ENCODE measurements at regions not wholly inside any gene's neighbourhood (a gene's known extent, or its start where the extent isn't known, plus 50 kb on each side); places are given as distances from the start of the nearest gene placed in this dataset.

DNA sequence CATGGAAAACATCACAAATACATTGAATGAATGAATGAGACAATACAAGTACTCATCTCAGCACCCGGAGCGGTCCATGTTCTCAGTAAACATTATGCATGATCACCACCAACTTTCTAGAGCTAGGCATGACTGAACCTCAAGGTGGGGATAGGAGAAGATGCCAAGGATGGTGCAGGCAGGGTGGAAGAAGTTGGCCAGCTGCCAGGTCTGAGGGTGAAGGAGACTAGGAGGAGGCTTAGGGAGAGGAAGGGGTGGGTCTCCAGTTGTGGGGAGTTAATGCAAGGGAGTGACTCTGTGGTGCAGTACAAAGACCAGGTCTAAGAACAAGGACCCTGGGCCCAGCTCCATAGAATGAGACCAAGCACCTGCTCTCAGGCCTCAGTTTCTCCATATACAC, 91.7 kb downstream of the MATN1 start:
- Mint-ChIP-seq H3K4me3 (no peak overlapping the region), H3K4me1 (no peaks in the 10 kb centered on the region), H3K27me3 (no peaks in the 10 kb centered on the region), H3K36me3 (ENCODE audit: low read depth) (no peaks in the 10 kb centered on the region), H3K27ac (no peak overlapping the region), H3K9me3 (no peaks in the 10 kb centered on the region)
- intact Hi-C loops (cut with micrococcal nuclease) = no loop called here
- no peak for DNase-seq

DNA sequence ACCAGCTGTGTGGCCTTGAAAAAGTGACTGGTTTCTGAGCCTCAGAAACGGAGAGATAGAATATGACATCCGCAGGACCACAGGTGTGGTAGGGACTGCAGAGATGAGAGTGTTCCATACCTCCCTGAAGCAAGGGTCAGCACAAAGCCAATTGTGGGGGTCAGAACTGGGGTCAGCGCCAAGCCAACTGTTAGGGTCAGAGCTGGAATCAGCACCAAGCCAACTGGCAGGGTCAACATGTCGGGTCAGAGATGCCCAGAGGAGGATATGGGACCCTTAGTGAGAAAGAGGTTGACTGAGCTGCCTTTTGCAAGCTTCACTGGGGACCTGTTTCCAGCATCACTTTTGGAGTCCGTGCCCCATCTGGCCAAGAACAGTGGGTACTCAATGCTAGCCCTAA, 93.9 kb downstream of the MATN1 start:
- Mint-ChIP-seq H3K4me1 (no peaks in the 10 kb centered on the region), H3K9me3 (no peaks in the 10 kb centered on the region), H3K27me3 (no peaks in the 10 kb centered on the region), H3K36me3 (ENCODE audit: low read depth) (no peaks in the 10 kb centered on the region), H3K4me3 (no peak overlapping the region), H3K27ac (no peak overlapping the region)
- no peak for DNase-seq
- intact Hi-C loops (cut with micrococcal nuclease) = no loop called here

DNA sequence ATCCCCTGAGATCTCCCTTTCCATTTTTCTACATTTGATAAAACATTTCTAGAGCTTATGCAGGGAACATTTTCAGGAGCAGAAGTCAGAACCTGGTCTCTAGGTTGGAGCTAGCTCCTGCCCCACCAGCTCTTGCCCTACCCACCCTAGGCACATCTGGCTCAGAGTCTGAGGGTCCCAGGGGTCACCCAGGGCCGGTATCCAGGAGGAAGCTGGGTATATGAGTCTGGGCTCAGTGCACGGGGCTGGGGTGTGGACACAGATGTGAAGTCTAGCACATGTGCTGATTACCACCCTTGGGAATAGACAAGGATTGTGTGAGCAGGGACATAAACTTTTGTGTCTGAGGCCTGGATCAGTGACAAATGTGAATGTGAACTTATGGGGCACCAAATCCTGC, 95.4 kb downstream of the MATN1 start:
- Mint-ChIP-seq H3K4me3 (no peak overlapping the region), H3K36me3 (ENCODE audit: low read depth) (no peaks in the 10 kb centered on the region), H3K9me3 (peaks cover 4% of the 10 kb centered on the region), H3K27ac (no peak overlapping the region), H3K27me3 (no peaks in the 10 kb centered on the region), H3K4me1 (no peaks in the 10 kb centered on the region)
- intact Hi-C loops (cut with micrococcal nuclease) = no loop called here
- no peak for DNase-seq

DNA sequence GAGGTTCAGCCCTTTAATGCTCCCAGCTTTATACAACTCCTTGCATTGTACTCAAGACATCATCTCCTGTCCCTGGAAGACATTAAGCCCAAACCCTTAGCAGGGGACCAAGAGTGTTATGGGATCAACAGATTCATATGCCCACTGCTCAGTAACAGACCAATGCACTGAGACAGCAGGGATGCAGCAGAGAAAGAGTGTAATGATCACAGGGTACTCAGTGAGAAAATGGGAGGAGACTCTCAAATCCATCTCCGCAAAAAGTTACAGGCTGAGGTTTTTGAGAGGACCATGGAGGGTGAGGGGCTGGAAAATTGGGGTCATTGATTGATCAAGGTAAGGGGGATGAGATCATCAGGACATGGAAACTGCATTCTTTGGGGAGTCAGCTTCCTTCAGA, 96.2 kb downstream of the MATN1 start:
- intact Hi-C loops (cut with micrococcal nuclease) = no loop called here
- H3K4me3 Mint-ChIP-seq = no peak overlapping the region

DNA sequence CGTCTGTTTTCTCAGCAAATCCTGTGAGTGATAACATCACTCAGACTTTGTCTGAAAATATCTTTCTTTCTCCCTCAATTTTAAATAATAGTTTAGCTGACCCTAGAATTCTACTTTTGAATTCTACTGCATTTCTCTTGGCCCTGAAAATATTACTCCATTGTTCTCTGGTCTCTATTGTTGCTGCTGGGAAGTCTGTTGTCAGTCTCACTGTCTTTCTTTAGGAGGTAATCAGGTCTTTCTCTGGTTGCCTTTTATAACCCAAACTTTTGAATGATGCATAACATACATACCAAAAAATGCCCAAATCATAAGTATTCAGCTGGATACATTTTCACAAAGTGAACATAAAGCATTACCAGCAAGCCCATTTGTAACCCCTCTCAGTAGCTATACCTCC, 100.0 kb downstream of the MATN1 start:
- intact Hi-C loops (cut with micrococcal nuclease) = no loop called here
- H3K27me3 Mint-ChIP-seq = peaks cover 3% of the 10 kb centered on the region
- no peak for DNase-seq
- H3K4me1 Mint-ChIP-seq = peaks cover under 1% of the 10 kb centered on the region
- peaks cover 5% of the 10 kb centered on the region for H3K9me3 Mint-ChIP-seq
- no peak overlapping the region for H3K27ac Mint-ChIP-seq
- H3K4me3 Mint-ChIP-seq = no peak overlapping the region
- no peaks in the 10 kb centered on the region for H3K36me3 Mint-ChIP-seq (ENCODE audit: low read depth)

More for the DNA sequence above, 96.2 kb downstream of the MATN1 start:
- DNase-seq = no peak
- no peaks in the 10 kb centered on the region for H3K4me1 Mint-ChIP-seq
- H3K36me3 Mint-ChIP-seq (ENCODE audit: low read depth) = no peaks in the 10 kb centered on the region
- H3K27ac Mint-ChIP-seq = no peak overlapping the region
- peaks cover 5% of the 10 kb centered on the region for H3K9me3 Mint-ChIP-seq
- no peaks in the 10 kb centered on the region for H3K27me3 Mint-ChIP-seq

DNA sequence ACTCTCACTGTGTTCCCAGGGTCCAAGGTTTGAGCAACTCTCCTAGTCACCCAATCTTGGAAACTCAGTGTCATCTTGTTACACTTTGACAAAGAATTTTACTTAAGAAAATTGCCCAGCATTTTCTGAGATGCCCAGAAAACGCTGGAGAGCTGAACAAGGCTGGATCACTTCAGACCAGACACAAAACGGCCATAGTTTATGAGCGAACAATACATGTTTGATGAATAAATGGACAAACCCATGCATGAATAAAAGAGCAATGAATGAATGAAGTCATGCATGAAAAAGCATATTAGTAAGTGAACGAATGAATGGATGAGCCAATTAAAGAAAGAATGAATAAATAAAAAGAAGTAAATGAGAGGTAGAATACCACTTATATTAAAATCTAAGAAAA, 103.8 kb downstream of the MATN1 start:
- H3K4me1 Mint-ChIP-seq = peaks cover 4% of the 10 kb centered on the region
- no peak overlapping the region for H3K27ac Mint-ChIP-seq
- peaks cover 5% of the 10 kb centered on the region for H3K9me3 Mint-ChIP-seq
- H3K27me3 Mint-ChIP-seq = peaks cover 7% of the 10 kb centered on the region
- H3K36me3 Mint-ChIP-seq (ENCODE audit: low read depth) = no peaks in the 10 kb centered on the region
- H3K4me3 Mint-ChIP-seq = no peak overlapping the region
- intact Hi-C loops (cut with micrococcal nuclease) = no loop called here
- no peak for DNase-seq

DNA sequence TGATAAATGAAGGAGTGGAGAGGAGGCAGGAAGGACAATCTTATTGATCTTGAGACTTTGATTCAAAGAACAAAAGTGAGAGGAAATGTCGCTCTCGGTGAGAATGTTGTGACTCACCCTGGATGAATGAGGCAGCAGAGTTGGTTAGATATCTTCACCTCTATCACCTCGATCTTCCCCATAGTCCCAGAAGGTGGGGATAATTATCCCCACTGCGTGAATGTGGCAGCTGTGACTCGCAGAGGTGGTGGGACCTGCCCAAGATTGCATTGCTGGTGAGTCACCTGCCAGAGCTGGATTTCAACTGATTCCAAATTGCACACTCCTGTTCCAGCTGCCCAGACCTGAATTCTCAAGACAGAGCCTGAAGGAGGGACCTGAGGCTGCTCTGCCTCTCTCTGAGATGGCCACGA, 105.0 kb downstream of the MATN1 start:
- Mint-ChIP-seq H3K4me1 (peaks cover 4% of the 10 kb centered on the region), H3K36me3 (ENCODE audit: low read depth) (no peaks in the 10 kb centered on the region), H3K9me3 (peaks cover 4% of the 10 kb centered on the region), H3K27me3 (peaks cover 7% of the 10 kb centered on the region), H3K4me3 (no peak overlapping the region), H3K27ac (no peak overlapping the region)
- intact Hi-C loops (cut with micrococcal nuclease) = no loop called here
- DNase-seq = no peak

DNA sequence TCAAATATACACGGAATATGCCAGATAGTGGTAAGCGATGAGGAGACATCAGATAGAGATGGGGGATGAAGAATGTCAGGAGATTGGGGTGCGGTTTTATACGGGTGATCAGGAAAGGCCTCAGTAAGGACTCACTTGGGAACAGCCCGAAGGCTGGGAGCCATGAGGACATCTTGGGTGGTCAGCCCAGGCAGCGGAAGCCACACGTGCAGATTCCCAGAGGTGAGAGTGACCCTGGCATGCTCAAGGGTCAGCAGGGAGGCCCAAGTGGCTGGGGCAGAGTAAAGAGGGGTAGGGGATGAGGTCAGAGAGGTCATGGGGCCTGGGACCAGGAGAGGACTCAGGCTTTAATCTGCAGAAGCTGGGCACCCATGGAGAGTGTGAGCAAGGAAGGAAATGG, 106.6 kb downstream of the MATN1 start:
- H3K36me3 Mint-ChIP-seq (ENCODE audit: low read depth) = no peaks in the 10 kb centered on the region
- no peak for DNase-seq
- intact Hi-C loops (cut with micrococcal nuclease) = no loop called here
- H3K4me1 Mint-ChIP-seq = peaks cover 4% of the 10 kb centered on the region
- no peak overlapping the region for H3K27ac Mint-ChIP-seq
- no peaks in the 10 kb centered on the region for H3K9me3 Mint-ChIP-seq
- no peak overlapping the region for H3K4me3 Mint-ChIP-seq
- peaks cover 7% of the 10 kb centered on the region for H3K27me3 Mint-ChIP-seq

DNA sequence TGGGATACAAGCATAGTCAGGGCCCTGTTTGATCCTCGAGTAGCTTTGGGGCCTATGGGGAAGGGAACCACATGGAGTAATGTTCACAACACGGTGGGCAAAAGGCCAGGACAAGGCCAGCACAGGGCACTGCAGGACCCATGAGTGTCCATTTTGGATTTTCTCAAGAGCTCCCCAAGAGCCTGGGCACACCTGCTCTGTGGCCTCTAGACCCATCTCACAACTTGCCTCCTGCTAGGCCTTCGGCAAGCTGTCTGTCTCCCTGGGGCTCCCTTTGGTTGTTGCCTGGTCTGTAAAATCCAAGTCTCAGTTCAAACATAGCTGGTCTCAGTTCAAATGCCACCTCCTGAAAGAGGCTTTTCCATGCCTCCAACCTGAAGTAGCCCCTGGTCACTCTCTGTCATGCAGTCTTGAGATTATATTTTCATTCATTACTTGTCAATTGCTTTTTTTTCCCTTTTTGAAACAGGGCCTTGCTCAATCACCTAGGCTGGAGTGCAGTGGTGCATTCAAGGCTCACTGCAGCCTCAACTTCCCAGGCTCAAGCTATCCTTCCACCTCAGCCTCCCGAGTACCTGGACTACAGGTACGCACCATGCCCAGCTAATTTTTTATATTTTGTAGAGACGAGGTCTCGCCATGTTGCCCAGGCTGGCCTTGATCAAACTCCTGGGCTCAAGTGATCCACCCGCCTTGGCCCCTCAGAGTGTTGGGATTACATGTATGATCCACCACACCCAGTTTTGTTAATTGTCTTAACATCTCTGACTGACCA, 107.4 kb downstream of the MATN1 start:
- Mint-ChIP-seq H3K36me3 (ENCODE audit: low read depth) (no peaks in the 10 kb centered on the region), H3K27me3 (peaks cover 7% of the 10 kb centered on the region), H3K4me3 (no peak overlapping the region), H3K9me3 (no peaks in the 10 kb centered on the region), H3K27ac (no peak overlapping the region), H3K4me1 (peaks cover 4% of the 10 kb centered on the region)
- no peak for DNase-seq
- intact Hi-C loops (cut with micrococcal nuclease) = no loop called here

DNA sequence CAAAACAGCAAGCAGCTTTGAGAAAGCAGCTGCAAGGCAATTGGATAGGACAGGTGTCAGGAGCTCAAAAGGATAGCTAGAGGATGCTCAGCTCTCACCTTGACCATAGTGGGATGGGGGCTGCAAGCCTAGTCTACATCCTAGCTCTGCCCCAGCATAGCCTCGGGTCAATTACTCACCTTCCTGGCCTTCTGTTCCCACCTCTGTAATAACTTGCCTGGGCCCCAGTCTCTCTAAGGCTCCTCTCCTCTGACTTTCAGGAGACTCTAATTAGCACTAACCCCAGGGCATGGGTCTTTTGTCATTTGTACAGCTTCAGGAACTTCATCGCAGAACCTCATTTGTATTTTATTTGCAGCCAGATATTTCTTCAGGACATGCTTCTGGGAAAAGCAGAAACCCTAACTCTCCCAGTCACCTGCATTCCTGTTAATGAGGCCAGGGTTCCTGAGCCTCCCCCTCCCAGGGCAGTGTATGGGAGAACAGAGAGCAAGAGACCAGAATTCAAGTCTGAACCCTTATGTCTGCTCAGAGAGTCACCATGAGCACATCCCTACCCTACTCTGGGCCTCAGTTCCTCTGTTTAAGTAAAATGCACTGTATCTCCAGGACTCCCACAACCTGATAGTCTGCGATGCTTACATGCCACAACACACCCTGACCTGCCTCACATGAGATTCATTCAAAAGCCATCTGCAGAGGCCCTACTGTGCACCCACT, 108.1 kb downstream of the MATN1 start:
- Mint-ChIP-seq H3K4me1 (peaks cover 4% of the 10 kb centered on the region), H3K36me3 (ENCODE audit: low read depth) (no peaks in the 10 kb centered on the region), H3K27me3 (peaks cover 9% of the 10 kb centered on the region), H3K27ac (no peak overlapping the region), H3K9me3 (no peaks in the 10 kb centered on the region), H3K4me3 (no peak overlapping the region)
- intact Hi-C loops (cut with micrococcal nuclease) = no loop called here
- DNase-seq = no peak

DNA sequence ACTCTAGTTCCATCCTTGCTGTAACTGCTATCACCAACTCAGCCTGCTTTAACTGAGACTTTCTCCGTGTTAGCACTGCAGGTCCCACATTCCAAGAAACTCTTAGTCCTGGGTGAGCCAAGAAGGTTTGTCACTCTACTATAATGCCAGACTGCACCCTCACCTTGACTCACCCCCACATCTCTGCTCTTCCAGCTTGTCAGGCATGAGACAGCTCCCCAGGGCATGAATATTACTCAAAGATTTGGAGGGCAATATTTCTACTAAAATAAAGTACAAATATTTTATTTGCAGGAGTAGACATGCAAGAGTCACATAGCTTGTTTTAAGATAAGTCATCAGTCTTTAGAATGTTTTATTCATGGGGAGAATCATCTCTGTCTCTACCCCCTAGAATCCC, 110.2 kb downstream of the MATN1 start:
- intact Hi-C loops (cut with micrococcal nuclease) = no loop called here
- peaks cover under 1% of the 10 kb centered on the region for H3K4me1 Mint-ChIP-seq
- no peak overlapping the region for H3K27ac Mint-ChIP-seq

DNA sequence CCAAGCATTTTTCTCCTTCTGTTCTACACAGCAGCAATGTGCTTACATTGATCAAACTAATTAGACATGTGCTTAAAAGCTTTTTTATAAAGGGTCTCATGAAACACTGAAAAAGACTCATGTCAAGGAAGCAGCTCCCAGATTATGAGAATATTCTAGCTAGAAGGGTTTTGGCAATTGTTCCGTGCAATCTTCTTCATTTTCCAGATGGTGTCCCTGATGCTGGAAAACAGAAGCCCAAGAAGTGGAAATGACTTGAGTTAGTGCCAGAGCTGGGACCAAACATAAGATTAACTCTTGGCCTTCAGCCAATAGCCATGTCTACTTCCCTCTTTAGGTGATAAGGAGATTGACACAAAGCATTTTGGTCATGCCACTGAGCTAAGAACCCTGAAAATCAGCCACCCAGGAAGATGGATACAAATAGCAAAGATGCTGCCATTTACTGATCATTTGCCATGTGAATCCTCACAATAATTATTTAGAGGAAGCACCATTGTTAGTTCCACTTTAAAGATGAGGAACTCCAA, 110.8 kb downstream of the MATN1 start:
- intact Hi-C loops (cut with micrococcal nuclease) = no loop called here
- Mint-ChIP-seq H3K9me3 (no peaks in the 10 kb centered on the region), H3K27ac (no peak overlapping the region), H3K27me3 (peaks cover 8% of the 10 kb centered on the region), H3K4me3 (no peak overlapping the region), H3K36me3 (ENCODE audit: low read depth) (no peaks in the 10 kb centered on the region), H3K4me1 (no peaks in the 10 kb centered on the region)
- DNase-seq = no peak

More for the DNA sequence above, 110.2 kb downstream of the MATN1 start:
- Mint-ChIP-seq H3K27me3 (peaks cover 8% of the 10 kb centered on the region), H3K4me3 (no peak overlapping the region), H3K9me3 (no peaks in the 10 kb centered on the region), H3K36me3 (ENCODE audit: low read depth) (no peaks in the 10 kb centered on the region)
- no peak for DNase-seq

DNA sequence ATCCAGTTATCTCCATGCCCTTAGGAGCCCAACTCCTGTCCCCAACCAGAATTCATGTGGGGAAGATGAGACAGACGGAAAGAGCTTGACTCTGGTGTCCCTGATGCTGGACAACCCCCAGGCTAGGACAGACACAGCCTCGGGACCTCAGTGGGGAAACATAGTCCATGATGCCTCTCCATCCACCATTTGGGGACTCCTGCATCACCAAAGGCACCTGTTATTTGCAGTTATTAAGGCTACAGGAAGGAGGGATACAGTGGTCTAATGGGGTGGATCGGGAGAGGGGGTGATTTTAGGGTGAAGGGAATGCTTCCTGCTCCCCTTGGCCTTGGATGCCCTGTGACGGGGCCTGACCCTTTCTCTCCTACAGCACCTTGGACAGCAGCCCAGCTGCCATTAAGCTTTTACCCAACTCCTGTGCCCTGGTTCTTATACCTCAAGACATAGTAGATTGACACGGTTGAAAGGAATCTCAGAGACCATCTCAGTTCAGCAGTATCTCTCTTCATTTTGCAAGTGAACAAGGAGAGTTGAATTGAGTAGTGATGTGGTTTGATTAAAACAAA, 111.6 kb downstream of the MATN1 start:
- Mint-ChIP-seq H3K27ac (no peak overlapping the region), H3K4me3 (no peak overlapping the region), H3K27me3 (peaks cover 8% of the 10 kb centered on the region), H3K9me3 (no peaks in the 10 kb centered on the region), H3K4me1 (no peaks in the 10 kb centered on the region), H3K36me3 (ENCODE audit: low read depth) (no peaks in the 10 kb centered on the region)
- intact Hi-C loops (cut with micrococcal nuclease) = no loop called here
- DNase-seq = no peak

DNA sequence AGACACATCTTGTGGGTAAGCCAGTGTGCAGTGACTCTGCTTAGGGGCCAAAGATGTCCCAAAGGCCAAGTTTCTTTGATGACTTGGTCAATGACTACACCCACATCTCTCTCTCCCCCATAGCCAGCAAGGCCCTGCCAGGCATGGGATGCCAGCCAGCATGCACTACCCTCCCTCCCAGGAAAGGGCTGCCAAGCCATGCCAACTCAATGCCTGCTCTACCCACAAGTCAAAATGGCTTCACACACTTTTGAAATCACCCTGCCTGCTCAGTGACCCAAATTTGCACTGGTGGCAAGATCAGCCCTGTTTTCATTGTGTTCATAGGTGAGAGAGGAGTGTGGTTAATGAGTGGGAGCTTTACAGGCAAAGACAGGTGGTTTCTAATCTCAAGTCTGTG, 112.5 kb downstream of the MATN1 start:
- intact Hi-C loops (cut with micrococcal nuclease) = no loop called here

More for the DNA sequence above, 112.5 kb downstream of the MATN1 start:
- H3K4me1 Mint-ChIP-seq = no peaks in the 10 kb centered on the region
- peaks cover 6% of the 10 kb centered on the region for H3K27me3 Mint-ChIP-seq
- H3K4me3 Mint-ChIP-seq = no peak overlapping the region
- DNase-seq = no peak
- H3K27ac Mint-ChIP-seq = no peak overlapping the region
- H3K36me3 Mint-ChIP-seq (ENCODE audit: low read depth) = no peaks in the 10 kb centered on the region
- no peaks in the 10 kb centered on the region for H3K9me3 Mint-ChIP-seq

All from activated CD4-positive, alpha-beta T cell treated with anti-CD3 and anti-CD28 coated beads, Interleukin-2, amount 10 ng/mL, durations not matched to agents 24 days and 14 days (primary cell).